HepG2 (cell line): ENCODE measurements at regions not wholly inside any gene's neighbourhood (a gene's known extent, or its start where the extent isn't known, plus 50 kb on each side); places are given as distances from the start of the nearest gene placed in this dataset.

Source experiments
- ATAC-seq: fragments of 200-7000 bp; cut with Tn5 transposase; 3 replicates; pipeline ENCODE4 v1.9.1; 2020; ENCODE audit warnings: mild to moderate bottlenecking, moderate library complexity
- BruUV-seq: library from RNA; stranded (reverse); fragments of 400-500 nt; replicated peaks from 2 replicates; lab custom pipeline; 2021; lab: Mats Ljungman, UMichigan
- CTCF ChIA-PET: fragments of 300-600 bp; formaldehyde crosslinking; extraction: SDS; loops from one replicate; lab custom pipeline; 2021; ENCODE audit warnings: low total read pairs, inconsistent platforms, low intra/inter-chr PET ratio; lab: Yijun Ruan, JAX
- POLR2A ChIA-PET: fragments of 350-600 bp; sonication (Branson Sonifier 250); formaldehyde crosslinking; loops from one replicate; lab custom pipeline; 2020; ENCODE audit warnings: antibody characterized with exemption, inconsistent platforms; lab: Yijun Ruan, JAX
- DNase-seq: peaks from one replicate; pipeline ENCODE4 v3.0.0-alpha.2; 2015; ENCODE audit warnings: low spot score
- FAIRE-seq: peaks from 3 replicates; lab custom pipeline; 2011; peaks lifted over from hg19 to GRCh38; lab: Jason Lieb, UNC
- H2AFZ ChIP-seq: one replicate; pipeline ENCODE4 v1.6.1; 2011; ENCODE audit warnings: low read length, inconsistent platforms
- H3K27ac ChIP-seq: fragments of 300-600 bp; 3 replicates; pipeline ENCODE4 v1.8.0; 2011; ENCODE audit warnings: mixed run types, mild to moderate bottlenecking, mixed read lengths, low read length, inconsistent platforms; ENCODE audit not compliant: insufficient read depth; ENCODE audit errors: extremely low read length
- H3K27me3 ChIP-seq, 2 experiments: fragments of 200-600 bp in 1 of 2; 2 replicates in 1 of 2; 3 replicates in 1 of 2; pipeline versions ENCODE4 v1.6.0 to v1.8.0; 2011; ENCODE audit warnings: low read length in 2 of 2, mild to moderate bottlenecking in 2 of 2, moderate library complexity in 2 of 2, inconsistent platforms in 1 of 2; ENCODE audit not compliant: insufficient read depth in 2 of 2, control insufficient read depth in 1 of 2
- H3K36me3 ChIP-seq, 2 experiments: fragments of 200-600 bp in 1 of 2; replicated peaks in 1 of 2; 2 replicates in 1 of 2; 3 replicates in 1 of 2; pipeline versions ENCODE4 v1.5.1 to v1.8.0; 2011; ENCODE audit warnings: low read length in 2 of 2, inconsistent platforms in 1 of 2; ENCODE audit not compliant: insufficient read depth in 2 of 2, control insufficient read depth in 1 of 2
- H3K4me1 ChIP-seq: 2 replicates; pipeline ENCODE4 v1.5.1; 2012; ENCODE audit warnings: low read length, inconsistent platforms; ENCODE audit not compliant: insufficient read depth
- H3K4me2 ChIP-seq: 2 replicates; pipeline ENCODE4 v1.6.0; 2011; ENCODE audit warnings: low read depth, low read length, inconsistent platforms
- H3K4me3 ChIP-seq, 3 experiments: fragments of 200-600 bp in 1 of 3; sonication (generic), shearing (Covaris generic) in 1 of 3; replicated peaks in 1 of 3; 2 replicates each; pipeline ENCODE4 v1.5.1; 2011 to 2016; ENCODE audit warnings: low read length in 3 of 3, inconsistent platforms in 2 of 3, low read depth in 2 of 3, mild to moderate bottlenecking in 2 of 3, control low read depth in 1 of 3, mixed read lengths in 1 of 3; ENCODE audit not compliant: insufficient read depth in 1 of 3
- H3K79me2 ChIP-seq: one replicate; pipeline ENCODE4 v1.6.1; 2011; ENCODE audit warnings: low read length, inconsistent platforms; ENCODE audit not compliant: insufficient read depth
- H3K9ac ChIP-seq: 2 replicates; pipeline ENCODE4 v1.6.0; 2011; ENCODE audit warnings: mild to moderate bottlenecking, low read depth, low read length, inconsistent platforms; ENCODE audit not compliant: insufficient read depth
- H3K9me3 ChIP-seq: 2 replicates; pipeline ENCODE4 v1.5.1; 2012; ENCODE audit warnings: mild to moderate bottlenecking, low read length
- H4K20me1 ChIP-seq: 2 replicates; pipeline ENCODE4 v1.6.0; 2011; ENCODE audit warnings: inconsistent platforms, mild to moderate bottlenecking, low read length, moderate library complexity; ENCODE audit not compliant: insufficient read depth
- ESRRA ChIP-seq: sonication (generic); formaldehyde crosslinking; IDR thresholded peaks from 2 replicates; pipeline ENCODE4 v1.5.1; 2020; ENCODE audit warnings: mild to moderate bottlenecking, low read depth, missing genetic modification reagents
- HOXA3 ChIP-seq: sonication (generic); formaldehyde crosslinking; IDR thresholded peaks from 2 replicates; pipeline ENCODE4 v1.5.0; 2020; ENCODE audit warnings: missing genetic modification reagents
- KLF15 ChIP-seq: sonication (generic); formaldehyde crosslinking; IDR thresholded peaks from 2 replicates; pipeline ENCODE4 v1.8.1; 2023; ENCODE audit warnings: borderline replicate concordance, mild to moderate bottlenecking, inconsistent platforms, missing genetic modification reagents, mixed read lengths
- LCORL ChIP-seq, 2 experiments: fragments of 450-650 bp in 1 of 2; sonication (generic) in 1 of 2; formaldehyde crosslinking in 1 of 2; IDR thresholded peaks; 2 replicates each; pipeline versions ENCODE4 v1.5.0 to v1.6.1; 2017 to 2020; ENCODE audit warnings: antibody characterized with exemption in 1 of 2, missing genetic modification reagents in 1 of 2
- MATR3 ChIP-seq: sonication (generic); formaldehyde crosslinking; IDR thresholded peaks from 2 replicates; pipeline ENCODE4 v1.4.0; 2020; ENCODE audit warnings: missing genetic modification reagents
- SATB2 ChIP-seq: sonication (generic); formaldehyde crosslinking; IDR thresholded peaks from 2 replicates; pipeline ENCODE4 v1.5.0; 2020; ENCODE audit warnings: missing genetic modification reagents
- ZBTB38 ChIP-seq: sonication (generic); formaldehyde crosslinking; IDR thresholded peaks from 2 replicates; pipeline ENCODE4 v1.5.1; 2020; ENCODE audit warnings: mild to moderate bottlenecking, missing genetic modification reagents
- ZBTB42 ChIP-seq: sonication (generic); formaldehyde crosslinking; IDR thresholded peaks from 2 replicates; pipeline ENCODE4 v1.5.0; 2020; ENCODE audit warnings: mild to moderate bottlenecking, missing genetic modification reagents
- ZFP90 ChIP-seq: sonication (generic); formaldehyde crosslinking; IDR thresholded peaks from 2 replicates; pipeline ENCODE4 v1.8.0; 2022; ENCODE audit warnings: missing genetic modification reagents, mild to moderate bottlenecking, inconsistent platforms, borderline replicate concordance
- ZHX2 ChIP-seq, 2 experiments: sonication (generic) in 1 of 2; formaldehyde crosslinking in 1 of 2; IDR thresholded peaks; 2 replicates each; pipeline versions ENCODE4 v1.6.1 to v1.9.0; 2014 to 2022; ENCODE audit warnings: antibody characterized with exemption in 1 of 2, borderline replicate concordance in 1 of 2, inconsistent platforms in 1 of 2, low read depth in 1 of 2, missing genetic modification reagents in 1 of 2
- ZNF207 ChIP-seq: fragments of 450-650 bp; IDR thresholded peaks from 2 replicates; pipeline ENCODE4 v1.6.1; 2016; ENCODE audit warnings: antibody characterized with exemption, borderline replicate concordance
- ZNF275 ChIP-seq: sonication (generic); formaldehyde crosslinking; IDR thresholded peaks from 2 replicates; pipeline ENCODE4 v1.8.0; 2022; ENCODE audit warnings: missing genetic modification reagents, mild to moderate bottlenecking, inconsistent platforms, borderline replicate concordance
- ZNF543 ChIP-seq: sonication (generic); formaldehyde crosslinking; IDR thresholded peaks from 2 replicates; pipeline ENCODE4 v1.4.0; 2020; ENCODE audit warnings: mild to moderate bottlenecking, missing genetic modification reagents
- ZNF652 ChIP-seq: IDR thresholded peaks from 2 replicates; pipeline ENCODE4 v1.6.1; 2016; ENCODE audit warnings: low read depth, borderline replicate concordance
- ZNF776 ChIP-seq: sonication (generic); formaldehyde crosslinking; IDR thresholded peaks from 2 replicates; pipeline ENCODE4 v1.4.0; 2020; ENCODE audit warnings: mild to moderate bottlenecking, missing genetic modification reagents
- WGBS: methylation state at CpG from one replicate; pipeline ENCODE4 v1.1.6; 2017; ENCODE audit warnings: low lambda C conversion rate; 5-methylcytosine and 5-hydroxymethylcytosine counted together
- in situ Hi-C: cut with HindIII; loops from 2 replicates; pipeline ENCODE4 v1.10.0; 2017; ENCODE audit warnings: low pct_unique_long_range_greater_than_20kb; ENCODE audit not compliant: extremely low pct_ligation_motif_present
- intact Hi-C: fragments of 100-400 bp; cut with micrococcal nuclease; formaldehyde crosslinking; loops from one replicate; pipeline ENCODE4 v1.10.0; 2022; ENCODE audit not compliant: unreplicated experiment
- TF ChIP-seq, protein P1 (sequence below): sonication (generic); formaldehyde crosslinking; IDR thresholded peaks from 2 replicates; pipeline ENCODE4 v1.8.1; 2023; ENCODE audit warnings: mild to moderate bottlenecking, moderate library complexity, missing genetic modification reagents

DNA sequence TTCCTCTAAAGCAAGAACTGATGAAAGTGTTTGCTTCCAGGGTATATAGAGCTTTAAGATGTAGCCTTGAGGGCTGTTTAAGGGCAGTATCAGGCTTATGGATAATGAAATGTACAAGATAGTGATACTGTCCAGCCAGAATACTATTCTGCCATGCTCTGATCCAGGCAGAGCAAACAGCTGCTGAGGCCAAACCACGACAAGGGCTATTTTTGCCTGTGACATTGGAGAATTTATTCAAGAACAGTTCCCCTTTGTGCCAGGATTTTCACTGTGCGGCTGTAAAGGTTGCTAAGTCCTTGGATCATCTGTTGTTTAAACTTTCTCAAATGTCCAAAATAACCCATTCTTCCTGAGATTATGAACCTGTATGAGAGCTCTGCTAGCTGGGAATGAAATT is 70.4 kb downstream of the OTP start (continued):
- TF ChIP-seq HOXA3 (CRISPR knock-in tag) (no peak), ZNF543 (no peak)

DNA sequence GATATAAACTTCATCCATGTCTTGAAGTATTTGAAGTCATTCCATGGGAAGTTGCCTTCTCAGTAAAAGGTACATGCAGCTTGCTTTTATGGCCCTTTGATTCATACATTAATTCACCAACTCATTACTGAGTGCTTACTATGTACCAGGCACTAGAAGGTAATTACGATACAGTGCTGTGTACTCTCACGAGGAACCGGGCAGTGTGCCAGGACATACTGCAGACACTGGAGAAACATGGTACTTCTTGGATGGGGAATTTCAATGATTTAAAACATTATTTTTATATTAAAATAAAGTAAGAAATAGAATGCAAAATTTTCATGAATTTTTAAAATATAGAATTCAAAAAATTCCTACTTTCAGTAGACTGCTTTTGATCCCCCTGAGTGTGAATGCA is 71.4 kb upstream of the WDR41 start:
- ATAC-seq (no peak), FAIRE-seq (no peak), DNase-seq (no peak)
- Histone ChIP-seq H3K27ac (no peak overlapping the region), H3K36me3 (no peaks in the 10 kb centered on the region), H3K4me2 (no peak overlapping the region), H3K9ac (no peak overlapping the region), H3K9me3 (no peaks in the 10 kb centered on the region), H3K4me3 (no peak overlapping the region), H3K4me1 (no peaks in the 10 kb centered on the region), H2AFZ (no peak overlapping the region), H3K27me3 (no peaks in the 10 kb centered on the region), H4K20me1 (no peaks in the 10 kb centered on the region), H3K79me2 (no peaks in the 10 kb centered on the region)
- in situ Hi-C loops: loop anchor here (25.0 kb wide), 1 partner anchor 424 kb away; no protein-coding TSS in a partner anchor
- no TSS peak for BruUV-seq
- intact Hi-C loops: loop anchor here (5.0 kb wide), 2 partner anchors 424 to 599 kb away; no protein-coding TSS in a partner anchor
- 8% methylated on average over 3 of the region's 3 CpGs for WGBS
- POLR2A ChIA-PET: no interaction called here
- CTCF ChIA-PET: no interaction called here
- TF ChIP-seq, protein P1, sequence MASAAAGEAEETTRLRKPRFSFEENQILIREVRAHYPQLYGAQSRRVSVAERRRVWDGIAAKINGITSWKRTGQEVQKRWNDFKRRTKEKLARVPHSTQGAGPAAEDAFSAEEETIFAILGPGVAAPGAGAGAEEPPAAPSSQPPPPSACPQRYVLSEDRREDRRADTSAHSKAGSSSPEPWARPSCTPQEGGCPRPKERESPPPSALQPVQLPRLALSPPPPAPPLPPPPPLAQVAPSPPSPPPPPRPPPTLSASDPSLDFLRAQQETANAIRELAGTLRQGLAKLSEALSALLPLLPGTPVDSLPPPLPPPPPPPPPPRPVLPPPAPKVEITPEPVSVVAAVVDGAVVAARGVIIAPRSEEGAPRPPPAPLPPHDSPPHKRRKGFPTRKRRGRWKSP (CRISPR knock-in tag): no peak
- TF ChIP-seq ZNF776 (CRISPR knock-in tag): no peak
- no peak for TF ChIP-seq LCORL (IDR thresholded peaks at IDR 0.05)
- no peak for TF ChIP-seq LCORL (CRISPR knock-in tag; IDR thresholded peaks at IDR 0.05)
- TF ChIP-seq ZFP90 (CRISPR knock-in tag): no peak
- TF ChIP-seq ZBTB42 (CRISPR knock-in tag): no peak
- TF ChIP-seq SATB2 (CRISPR knock-in tag): no peak
- TF ChIP-seq ZNF652 (CRISPR knock-in tag): no peak
- TF ChIP-seq KLF15 (CRISPR knock-in tag): no peak
- TF ChIP-seq ZNF207: no peak
- TF ChIP-seq ZHX2 (IDR thresholded peaks at IDR 0.05; ENCODE audit: low read depth): no peak
- no peak for TF ChIP-seq ZHX2 (CRISPR knock-in tag; IDR thresholded peaks at IDR 0.05; ENCODE audit: borderline replicate concordance)
- TF ChIP-seq ESRRA (CRISPR knock-in tag): no peak
- no peak for TF ChIP-seq ZNF275
- TF ChIP-seq ZBTB38: no peak
- no peak for TF ChIP-seq MATR3 (CRISPR knock-in tag)
